ENCODE measurements at regions not wholly inside any gene's neighbourhood (a gene's known extent, or its start where the extent isn't known, plus 50 kb on each side); places are given as distances from the start of the nearest gene placed in this dataset.

DNA sequence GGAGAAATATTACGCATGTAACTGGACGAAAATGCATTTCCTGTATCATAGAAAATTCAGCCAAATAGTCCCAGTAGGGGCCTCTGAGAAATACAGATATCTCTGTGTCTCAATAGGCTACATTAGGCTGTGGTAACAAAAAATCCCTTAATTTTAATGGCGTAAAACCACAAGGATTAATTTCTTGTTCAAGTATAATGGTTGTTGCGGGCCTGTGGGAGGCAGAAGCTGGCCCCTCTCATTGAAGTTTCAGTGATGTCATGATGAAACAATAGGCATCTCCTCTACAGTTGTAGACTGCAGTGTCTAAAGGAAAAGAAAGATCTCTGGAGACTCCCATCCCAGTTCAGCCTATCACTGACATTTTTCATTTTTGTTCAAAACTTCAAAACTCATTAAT, 1625.6 kb upstream of the C9orf72 start:
- H3K4me1 ChIP-seq: no peaks in the 10 kb centered on the region
- no peak overlapping the region for H3K27ac ChIP-seq
- intact Hi-C loops (cut with DNase I; ENCODE audit: low total_unique reads): no loop called here
- no peak overlapping the region for H3K4me3 ChIP-seq
- no peak for TF ChIP-seq POLR2A (IDR thresholded peaks at IDR 0.05)
- TF ChIP-seq, protein P1, sequence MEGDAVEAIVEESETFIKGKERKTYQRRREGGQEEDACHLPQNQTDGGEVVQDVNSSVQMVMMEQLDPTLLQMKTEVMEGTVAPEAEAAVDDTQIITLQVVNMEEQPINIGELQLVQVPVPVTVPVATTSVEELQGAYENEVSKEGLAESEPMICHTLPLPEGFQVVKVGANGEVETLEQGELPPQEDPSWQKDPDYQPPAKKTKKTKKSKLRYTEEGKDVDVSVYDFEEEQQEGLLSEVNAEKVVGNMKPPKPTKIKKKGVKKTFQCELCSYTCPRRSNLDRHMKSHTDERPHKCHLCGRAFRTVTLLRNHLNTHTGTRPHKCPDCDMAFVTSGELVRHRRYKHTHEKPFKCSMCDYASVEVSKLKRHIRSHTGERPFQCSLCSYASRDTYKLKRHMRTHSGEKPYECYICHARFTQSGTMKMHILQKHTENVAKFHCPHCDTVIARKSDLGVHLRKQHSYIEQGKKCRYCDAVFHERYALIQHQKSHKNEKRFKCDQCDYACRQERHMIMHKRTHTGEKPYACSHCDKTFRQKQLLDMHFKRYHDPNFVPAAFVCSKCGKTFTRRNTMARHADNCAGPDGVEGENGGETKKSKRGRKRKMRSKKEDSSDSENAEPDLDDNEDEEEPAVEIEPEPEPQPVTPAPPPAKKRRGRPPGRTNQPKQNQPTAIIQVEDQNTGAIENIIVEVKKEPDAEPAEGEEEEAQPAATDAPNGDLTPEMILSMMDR (IDR thresholded peaks at IDR 0.05): no peak
- 91 to 92% methylated on average over 4 of the region's 4 CpGs for WGBS, 2 donors
- H3K27me3 ChIP-seq: no peaks in the 10 kb centered on the region
- no peaks in the 10 kb centered on the region for H3K36me3 ChIP-seq (ENCODE audit: low read depth, missing control alignments)
- no peaks in the 10 kb centered on the region for H3K9me3 ChIP-seq
- no peak for DNase-seq

DNA sequence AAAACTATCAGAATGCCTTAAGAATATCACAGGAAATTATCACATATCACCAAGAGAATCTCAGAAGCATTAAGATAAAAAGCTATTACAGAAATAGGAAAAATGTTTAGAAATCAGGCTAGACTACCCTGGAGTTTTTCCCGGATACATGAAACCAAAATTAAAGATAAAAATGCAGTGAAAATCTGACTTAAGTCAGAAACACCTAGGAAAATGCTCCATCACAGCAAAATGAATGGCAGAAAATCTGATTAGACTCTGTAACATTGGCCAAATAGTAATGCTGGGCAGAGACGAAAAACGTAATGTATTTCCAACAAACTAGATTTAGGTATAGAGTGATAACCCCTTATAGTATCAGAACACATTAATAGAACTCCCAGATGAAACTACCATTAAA, 1626.7 kb upstream of the C9orf72 start:
- no peak for TF ChIP-seq POLR2A (IDR thresholded peaks at IDR 0.05)
- TF ChIP-seq, protein P1 (IDR thresholded peaks at IDR 0.05): no peak
- intact Hi-C loops (cut with DNase I; ENCODE audit: low total_unique reads): no loop called here
- H3K4me1 ChIP-seq: no peaks in the 10 kb centered on the region
- no peak overlapping the region for H3K27ac ChIP-seq
- DNase-seq: no peak
- 88 to 90% methylated on average over 3 of the region's 3 CpGs for WGBS, 2 donors
- H3K4me3 ChIP-seq: no peak overlapping the region
- no peaks in the 10 kb centered on the region for H3K27me3 ChIP-seq
- no peaks in the 10 kb centered on the region for H3K36me3 ChIP-seq (ENCODE audit: low read depth, missing control alignments)
- no peaks in the 10 kb centered on the region for H3K9me3 ChIP-seq

DNA sequence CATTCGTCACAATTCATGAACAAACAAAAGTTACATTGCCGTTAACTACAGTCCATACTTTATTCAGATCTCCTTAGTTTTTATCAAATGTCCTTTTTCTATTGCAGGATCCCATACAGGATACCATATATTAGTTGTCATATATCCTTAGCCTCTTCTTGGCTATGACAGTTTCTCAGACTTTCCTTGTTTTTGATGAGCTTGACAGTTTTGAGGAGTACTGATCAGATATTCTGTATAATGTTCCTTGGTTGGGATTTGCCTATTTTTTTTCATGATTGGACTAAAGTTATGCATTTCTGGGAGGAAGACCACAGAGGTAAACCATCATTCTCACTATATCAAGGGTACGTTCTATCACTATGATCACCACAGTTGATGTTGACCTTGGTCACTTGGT, 1627.4 kb upstream of the C9orf72 start:
- no peak for DNase-seq
- H3K4me3 ChIP-seq: no peak overlapping the region
- no peaks in the 10 kb centered on the region for H3K36me3 ChIP-seq (ENCODE audit: low read depth, missing control alignments)
- H3K4me1 ChIP-seq: no peaks in the 10 kb centered on the region
- H3K9me3 ChIP-seq: no peaks in the 10 kb centered on the region
- TF ChIP-seq, protein P1 (IDR thresholded peaks at IDR 0.05): no peak
- no peak for TF ChIP-seq POLR2A (IDR thresholded peaks at IDR 0.05)
- H3K27ac ChIP-seq: no peak overlapping the region
- H3K27me3 ChIP-seq: no peaks in the 10 kb centered on the region
- WGBS, 2 donors: 88 to 89% methylated on average over 3 of the region's 3 CpGs
- intact Hi-C loops (cut with DNase I; ENCODE audit: low total_unique reads): no loop called here

DNA sequence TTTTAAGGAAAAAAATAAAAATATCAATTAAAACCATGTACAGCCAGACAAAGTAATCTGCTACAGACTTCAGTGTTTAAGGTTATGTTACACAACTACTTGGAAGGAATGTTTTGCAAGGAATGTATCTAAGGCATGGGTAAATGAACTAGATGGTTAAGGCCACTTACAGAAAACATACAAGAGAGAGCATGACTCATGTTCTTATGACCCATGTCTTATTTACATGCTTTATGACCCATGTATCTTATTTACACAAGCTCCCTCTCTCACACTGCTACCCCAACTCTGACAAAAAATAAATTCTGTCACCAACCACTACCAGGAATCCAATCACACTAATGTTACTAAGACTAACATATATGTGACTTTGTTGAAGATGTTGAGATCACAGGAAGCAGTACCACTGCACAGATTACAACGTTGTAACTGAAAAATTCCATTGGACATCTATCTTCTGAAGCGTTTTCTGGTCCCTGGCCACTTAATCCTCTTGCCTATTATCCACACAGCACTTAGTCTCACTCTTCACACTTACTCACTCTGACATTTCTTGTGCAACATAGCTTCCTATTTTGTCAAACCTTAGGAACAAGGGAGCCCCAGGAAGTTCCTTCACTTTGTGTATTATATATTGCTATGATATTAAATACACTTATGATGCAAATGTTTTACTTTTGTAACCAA, 1630.1 kb upstream of the C9orf72 start:
- WGBS, 2 donors: 76 to 79% methylated on average over 2 of the region's 2 CpGs
- Histone ChIP-seq H3K9me3 (no peaks in the 10 kb centered on the region), H3K27me3 (no peaks in the 10 kb centered on the region), H3K27ac (no peak overlapping the region), H3K36me3 (ENCODE audit: low read depth, missing control alignments) (no peaks in the 10 kb centered on the region), H3K4me3 (no peak overlapping the region), H3K4me1 (no peaks in the 10 kb centered on the region)
- DNase-seq: no peak
- TF ChIP-seq, protein P1 (IDR thresholded peaks at IDR 0.05): no peak
- no peak for TF ChIP-seq POLR2A (IDR thresholded peaks at IDR 0.05)
- intact Hi-C loops (cut with DNase I; ENCODE audit: low total_unique reads): no loop called here

DNA sequence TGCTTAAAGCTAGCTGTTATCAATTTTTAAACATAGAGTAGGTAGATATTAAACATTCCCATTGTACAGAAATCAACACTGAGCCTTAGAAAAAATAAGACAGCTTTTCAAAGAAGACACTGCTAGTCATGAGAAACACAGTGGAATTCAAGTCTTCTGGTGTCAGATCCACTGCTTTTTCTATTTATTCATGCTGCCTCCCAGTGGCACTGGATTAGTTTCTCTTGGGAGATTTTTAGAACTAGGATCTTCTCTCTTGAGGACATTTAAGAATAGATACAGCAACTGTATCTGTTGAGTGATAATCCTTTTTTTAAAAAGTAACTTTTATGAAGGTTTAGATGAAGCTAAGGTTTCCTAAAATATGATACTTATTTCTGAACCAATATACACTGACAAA, 1635.4 kb upstream of the C9orf72 start:
- Histone ChIP-seq H3K9me3 (no peaks in the 10 kb centered on the region), H3K4me3 (no peak overlapping the region), H3K36me3 (ENCODE audit: low read depth, missing control alignments) (no peaks in the 10 kb centered on the region), H3K27me3 (no peaks in the 10 kb centered on the region), H3K27ac (no peak overlapping the region), H3K4me1 (no peaks in the 10 kb centered on the region)
- intact Hi-C loops (cut with DNase I; ENCODE audit: low total_unique reads): no loop called here
- TF ChIP-seq POLR2A (IDR thresholded peaks at IDR 0.05): no peak
- TF ChIP-seq, protein P1 (IDR thresholded peaks at IDR 0.05): no peak
- no peak for DNase-seq

All from testis (tissue), 2 donors.